ENCODE measurements at regions not wholly inside any gene's neighbourhood (a gene's known extent, or its start where the extent isn't known, plus 50 kb on each side); places are given as distances from the start of the nearest gene placed in this dataset.

DNA sequence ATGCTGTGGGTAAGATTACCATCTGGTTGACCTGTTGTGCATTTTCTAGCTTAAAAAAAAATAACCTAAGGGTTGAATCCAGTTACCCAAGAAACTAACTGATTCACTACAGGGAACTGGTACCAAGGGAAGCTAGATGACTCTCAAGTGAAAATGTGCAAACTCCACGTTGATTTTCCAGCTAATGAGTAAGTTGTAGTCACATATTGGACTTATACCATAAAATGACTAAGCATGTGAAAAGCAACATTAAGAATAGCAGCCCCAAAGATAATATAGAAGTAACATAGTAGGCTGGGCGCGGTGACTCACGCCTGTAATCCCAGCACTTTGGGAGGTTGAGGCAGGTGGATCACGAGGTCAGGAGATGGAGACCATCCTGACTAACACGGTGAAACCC is 270.9 kb downstream of the SPRY1 start:
- TF ChIP-seq, protein P1, sequence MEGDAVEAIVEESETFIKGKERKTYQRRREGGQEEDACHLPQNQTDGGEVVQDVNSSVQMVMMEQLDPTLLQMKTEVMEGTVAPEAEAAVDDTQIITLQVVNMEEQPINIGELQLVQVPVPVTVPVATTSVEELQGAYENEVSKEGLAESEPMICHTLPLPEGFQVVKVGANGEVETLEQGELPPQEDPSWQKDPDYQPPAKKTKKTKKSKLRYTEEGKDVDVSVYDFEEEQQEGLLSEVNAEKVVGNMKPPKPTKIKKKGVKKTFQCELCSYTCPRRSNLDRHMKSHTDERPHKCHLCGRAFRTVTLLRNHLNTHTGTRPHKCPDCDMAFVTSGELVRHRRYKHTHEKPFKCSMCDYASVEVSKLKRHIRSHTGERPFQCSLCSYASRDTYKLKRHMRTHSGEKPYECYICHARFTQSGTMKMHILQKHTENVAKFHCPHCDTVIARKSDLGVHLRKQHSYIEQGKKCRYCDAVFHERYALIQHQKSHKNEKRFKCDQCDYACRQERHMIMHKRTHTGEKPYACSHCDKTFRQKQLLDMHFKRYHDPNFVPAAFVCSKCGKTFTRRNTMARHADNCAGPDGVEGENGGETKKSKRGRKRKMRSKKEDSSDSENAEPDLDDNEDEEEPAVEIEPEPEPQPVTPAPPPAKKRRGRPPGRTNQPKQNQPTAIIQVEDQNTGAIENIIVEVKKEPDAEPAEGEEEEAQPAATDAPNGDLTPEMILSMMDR (conservative IDR thresholded peaks at IDR 0.05; ENCODE audit: low read depth, low read length) = no peak

DNA sequence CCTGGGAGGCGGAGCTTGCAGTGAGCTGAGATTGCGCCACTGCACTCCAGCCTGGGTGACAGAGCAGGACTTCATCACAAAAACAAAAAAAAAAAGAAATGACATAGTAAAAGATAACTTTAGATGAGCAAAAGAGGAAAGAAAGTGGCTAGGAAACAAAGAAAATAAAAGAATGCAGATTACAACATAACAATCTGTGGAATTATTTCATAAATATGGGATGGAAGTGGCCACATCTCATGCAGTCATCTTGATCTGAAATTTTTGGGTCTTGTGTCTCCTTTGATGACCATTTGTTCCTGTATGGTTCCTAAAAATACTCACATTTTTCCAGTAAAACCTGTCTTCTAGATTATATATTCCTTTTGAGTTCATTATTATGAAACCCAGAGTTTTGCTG is 271.4 kb downstream of the SPRY1 start:
- H4K20me1 ChIP-seq (ENCODE audit: insufficient read depth) = no peaks in the 10 kb centered on the region
- no peaks in the 10 kb centered on the region for H3K36me3 ChIP-seq (ENCODE audit: insufficient read depth)
- TF ChIP-seq, protein P1 (conservative IDR thresholded peaks at IDR 0.05; ENCODE audit: low read depth, low read length) = no peak
- no peaks in the 10 kb centered on the region for H3K79me2 ChIP-seq (ENCODE audit: insufficient read depth, low read depth)
- H3K27me3 ChIP-seq (ENCODE audit: insufficient read depth, low read depth) = peaks cover 31% of the 10 kb centered on the region
- H3K27ac ChIP-seq = no peak overlapping the region
- H2AFZ ChIP-seq (ENCODE audit: low read depth) = no peak overlapping the region
- H3K9ac ChIP-seq = no peak overlapping the region
- H3K4me3 ChIP-seq (IDR thresholded peaks at IDR 0.05; ENCODE audit: insufficient read depth, low read depth, low read length) = no peak overlapping the region
- H3K4me2 ChIP-seq = no peak overlapping the region
- peaks cover 16% of the 10 kb centered on the region for H3K4me1 ChIP-seq (ENCODE audit: low read depth, poor library complexity, severe bottlenecking)

More for the DNA sequence above, 270.9 kb downstream of the SPRY1 start:
- Histone ChIP-seq H3K79me2 (ENCODE audit: insufficient read depth, low read depth) (no peaks in the 10 kb centered on the region), H3K4me3 (IDR thresholded peaks at IDR 0.05; ENCODE audit: insufficient read depth, low read depth, low read length) (no peak overlapping the region), H4K20me1 (ENCODE audit: insufficient read depth) (no peaks in the 10 kb centered on the region), H3K36me3 (ENCODE audit: insufficient read depth) (no peaks in the 10 kb centered on the region), H2AFZ (ENCODE audit: low read depth) (no peak overlapping the region), H3K27ac (no peak overlapping the region), H3K27me3 (ENCODE audit: insufficient read depth, low read depth) (peaks cover 26% of the 10 kb centered on the region), H3K4me1 (ENCODE audit: low read depth, poor library complexity, severe bottlenecking) (peaks cover 16% of the 10 kb centered on the region), H3K4me2 (no peak overlapping the region), H3K9ac (no peak overlapping the region)

DNA sequence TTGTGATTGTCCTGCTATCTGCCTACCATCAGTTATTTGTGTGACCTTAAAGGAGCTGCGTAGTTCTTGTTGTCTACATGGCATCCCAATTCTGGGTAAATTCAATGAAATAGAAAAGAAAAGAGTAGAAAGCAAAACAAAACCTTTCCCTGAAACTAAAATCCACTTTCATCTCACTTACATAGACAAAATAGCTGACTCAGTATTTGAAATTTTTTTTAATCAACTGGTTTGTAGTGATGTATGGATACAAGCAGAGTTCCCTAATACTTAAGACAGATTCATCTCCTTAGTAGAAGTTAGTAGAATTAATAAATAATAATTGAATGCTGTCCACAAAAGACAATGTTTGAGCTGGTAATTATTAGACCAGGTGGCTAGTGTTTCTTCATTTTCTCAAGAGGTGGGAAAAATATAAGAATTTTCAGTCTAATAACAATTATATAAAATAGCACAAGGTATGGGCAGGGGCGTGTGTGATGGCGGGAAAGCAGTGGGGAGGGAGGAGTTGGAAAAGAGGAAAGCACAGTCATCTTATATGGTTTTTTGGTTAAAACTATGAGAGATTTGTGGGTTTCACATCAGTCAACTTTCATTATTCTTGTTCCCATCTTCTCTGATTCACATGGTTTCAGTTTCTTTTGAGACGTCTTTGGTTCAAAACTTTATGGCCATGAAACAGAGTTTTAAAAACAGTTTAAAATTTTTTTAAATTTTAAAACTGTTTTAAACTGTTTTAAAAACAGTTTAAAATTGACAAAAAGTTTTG is 275.2 kb downstream of the SPRY1 start:
- Histone ChIP-seq H3K4me3 (IDR thresholded peaks at IDR 0.05; ENCODE audit: insufficient read depth, low read depth, low read length) (no peak overlapping the region), H3K36me3 (ENCODE audit: insufficient read depth) (no peaks in the 10 kb centered on the region), H4K20me1 (ENCODE audit: insufficient read depth) (no peaks in the 10 kb centered on the region), H3K4me2 (peak overlapping the region; percentile 65), H2AFZ (ENCODE audit: low read depth) (no peak overlapping the region), H3K27me3 (ENCODE audit: insufficient read depth, low read depth) (peaks cover 57% of the 10 kb centered on the region), H3K79me2 (ENCODE audit: insufficient read depth, low read depth) (no peaks in the 10 kb centered on the region), H3K9ac (no peak overlapping the region), H3K27ac (no peak overlapping the region), H3K4me1 (ENCODE audit: low read depth, poor library complexity, severe bottlenecking) (peaks cover 16% of the 10 kb centered on the region)
- TF ChIP-seq, protein P1 (conservative IDR thresholded peaks at IDR 0.05; ENCODE audit: low read depth, low read length) = no peak

DNA sequence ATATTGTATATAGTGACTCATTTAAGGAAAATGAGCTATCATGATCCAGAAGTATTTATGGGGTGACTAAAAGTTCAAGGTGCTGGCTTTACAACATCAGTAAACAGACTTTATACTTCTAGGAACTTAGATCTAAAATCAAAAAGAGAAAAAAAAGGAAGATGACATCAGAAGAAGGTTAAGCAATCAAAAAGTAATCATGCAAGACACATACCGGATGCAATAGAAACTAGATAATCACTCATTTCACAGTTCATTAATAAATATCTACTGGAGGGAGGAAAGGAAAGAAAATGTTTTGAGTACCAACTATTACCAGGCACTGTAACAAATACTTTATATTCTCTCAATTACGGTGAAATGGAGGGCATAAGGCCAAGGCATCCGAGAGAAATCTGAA is 276.4 kb downstream of the SPRY1 start:
- Histone ChIP-seq H2AFZ (ENCODE audit: low read depth) (no peak overlapping the region), H3K27ac (no peak overlapping the region), H3K36me3 (ENCODE audit: insufficient read depth) (no peaks in the 10 kb centered on the region), H3K79me2 (ENCODE audit: insufficient read depth, low read depth) (no peaks in the 10 kb centered on the region), H4K20me1 (ENCODE audit: insufficient read depth) (no peaks in the 10 kb centered on the region), H3K9ac (no peak overlapping the region), H3K4me2 (no peak overlapping the region), H3K4me3 (IDR thresholded peaks at IDR 0.05; ENCODE audit: insufficient read depth, low read depth, low read length) (no peak overlapping the region), H3K4me1 (ENCODE audit: low read depth, poor library complexity, severe bottlenecking) (peaks cover 16% of the 10 kb centered on the region), H3K27me3 (ENCODE audit: insufficient read depth, low read depth) (peaks cover 57% of the 10 kb centered on the region)
- TF ChIP-seq, protein P1 (conservative IDR thresholded peaks at IDR 0.05; ENCODE audit: low read depth, low read length) = no peak

All from KMS-11 (cell line).